Endothelial cell of umbilical vein (primary cell): ENCODE measurements at regions not wholly inside any gene's neighbourhood (a gene's known extent, or its start where the extent isn't known, plus 50 kb on each side); places are given as distances from the start of the nearest gene placed in this dataset.

Source experiments
- EZH2 ChIP-seq: IDR thresholded peaks from 2 replicates; pipeline ENCODE4 v1.6.1; 2012; ENCODE audit warnings: borderline replicate concordance, low read depth, mild to moderate bottlenecking, moderate library complexity, low read length, inconsistent platforms; ENCODE audit not compliant: severe bottlenecking
- POLR2A ChIP-seq: IDR thresholded peaks from 2 replicates; pipeline ENCODE4 v1.6.1; 2012; ENCODE audit warnings: low read depth, mild to moderate bottlenecking, control low read depth, low read length
- TF ChIP-seq, protein P1 (sequence below), 2 donors: IDR thresholded peaks; 1 replicate in 1 of 2; 2 replicates in 1 of 2; pipeline ENCODE4 v1.5.1; 2011; ENCODE audit warnings: low read length in 2 of 2, mild to moderate bottlenecking in 2 of 2, moderate library complexity in 2 of 2, control low read depth in 1 of 2, inconsistent platforms in 1 of 2, low read depth in 1 of 2; ENCODE audit not compliant: insufficient read depth in 1 of 2; ENCODE audit errors: extremely low read depth in 1 of 2

DNA sequence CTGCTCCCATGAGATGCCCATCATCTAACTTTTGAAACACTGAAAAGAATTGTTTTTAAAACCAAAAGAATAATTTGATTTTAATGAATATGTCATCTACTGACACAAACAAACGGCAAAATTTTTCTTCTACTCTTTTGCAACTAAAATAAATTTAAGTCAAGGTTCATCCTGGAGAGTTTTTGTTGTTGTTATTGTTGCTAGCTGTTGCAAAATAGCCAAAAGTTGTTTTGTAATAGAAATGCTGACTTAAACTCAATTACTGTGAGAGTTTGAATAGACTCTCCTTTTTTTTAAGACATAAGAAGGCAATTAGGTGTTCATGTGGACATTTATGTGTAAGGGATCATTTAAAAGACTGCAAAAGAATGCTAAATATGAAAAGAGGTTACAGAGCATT lies 146.0 kb upstream of the SEM1 start:
- TF ChIP-seq, protein P1, sequence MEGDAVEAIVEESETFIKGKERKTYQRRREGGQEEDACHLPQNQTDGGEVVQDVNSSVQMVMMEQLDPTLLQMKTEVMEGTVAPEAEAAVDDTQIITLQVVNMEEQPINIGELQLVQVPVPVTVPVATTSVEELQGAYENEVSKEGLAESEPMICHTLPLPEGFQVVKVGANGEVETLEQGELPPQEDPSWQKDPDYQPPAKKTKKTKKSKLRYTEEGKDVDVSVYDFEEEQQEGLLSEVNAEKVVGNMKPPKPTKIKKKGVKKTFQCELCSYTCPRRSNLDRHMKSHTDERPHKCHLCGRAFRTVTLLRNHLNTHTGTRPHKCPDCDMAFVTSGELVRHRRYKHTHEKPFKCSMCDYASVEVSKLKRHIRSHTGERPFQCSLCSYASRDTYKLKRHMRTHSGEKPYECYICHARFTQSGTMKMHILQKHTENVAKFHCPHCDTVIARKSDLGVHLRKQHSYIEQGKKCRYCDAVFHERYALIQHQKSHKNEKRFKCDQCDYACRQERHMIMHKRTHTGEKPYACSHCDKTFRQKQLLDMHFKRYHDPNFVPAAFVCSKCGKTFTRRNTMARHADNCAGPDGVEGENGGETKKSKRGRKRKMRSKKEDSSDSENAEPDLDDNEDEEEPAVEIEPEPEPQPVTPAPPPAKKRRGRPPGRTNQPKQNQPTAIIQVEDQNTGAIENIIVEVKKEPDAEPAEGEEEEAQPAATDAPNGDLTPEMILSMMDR (IDR thresholded peaks at IDR 0.05; ENCODE audit: extremely low read depth in 1 of 2, insufficient read depth in 1 of 2, low read depth in 1 of 2, low read length in 2 of 2): no peak
- TF ChIP-seq EZH2 (no peak), POLR2A (no peak)
